22Rv1 (cell line): ENCODE measurements at regions not wholly inside any gene's neighbourhood (a gene's known extent, or its start where the extent isn't known, plus 50 kb on each side); places are given as distances from the start of the nearest gene placed in this dataset.

ENCODE experiments used
- H3K27ac ChIP-seq: fragments of 450-650 bp; 2 replicates; pipeline ENCODE4 v1.5.1; 2017
- CTCF ChIP-seq: fragments of 450-650 bp; IDR thresholded peaks from 2 replicates; pipeline ENCODE4 v1.5.1; 2017; ENCODE audit warnings: mild to moderate bottlenecking
- ZFX ChIP-seq: fragments of 450-650 bp; IDR thresholded peaks from 2 replicates; pipeline ENCODE4 v1.6.1; 2017; ENCODE audit warnings: antibody characterized with exemption, borderline replicate concordance

- no peak for TF ChIP-seq ZFX
- no peak for TF ChIP-seq CTCF
- H3K27ac ChIP-seq = no peak overlapping the region
Measured at GRCh38 chr7:17532861-17533404, 234.5 kb downstream of the AHR start.

GRCh38 chr7:17534348-17534747 is 235.9 kb downstream of the AHR start:
- no peak overlapping the region for H3K27ac ChIP-seq
- TF ChIP-seq CTCF (no peak), ZFX (no peak)

- no peak overlapping the region for H3K27ac ChIP-seq
- TF ChIP-seq ZFX (no peak), CTCF (no peak)
Measured at GRCh38 chr7:17535776-17536175, 237.3 kb downstream of the AHR start.

GRCh38 chr7:17544401-17544800 is 245.9 kb downstream of the AHR start:
- no peak for TF ChIP-seq CTCF
- TF ChIP-seq ZFX = no peak
- no peak overlapping the region for H3K27ac ChIP-seq

GRCh38 chr7:17545348-17545747 is 246.9 kb downstream of the AHR start:
- no peak for TF ChIP-seq CTCF
- TF ChIP-seq ZFX = no peak
- H3K27ac ChIP-seq = no peak overlapping the region

- TF ChIP-seq CTCF (no peak), ZFX (no peak)
- no peak overlapping the region for H3K27ac ChIP-seq
Measured at GRCh38 chr7:17546189-17546588, 247.7 kb downstream of the AHR start.

GRCh38 chr7:17546592-17546991 is 248.1 kb downstream of the AHR start:
- no peak for TF ChIP-seq ZFX
- TF ChIP-seq CTCF = no peak
- H3K27ac ChIP-seq = no peak overlapping the region
